ENCODE measurements at regions not wholly inside any gene's neighbourhood (a gene's known extent, or its start where the extent isn't known, plus 50 kb on each side); places are given as distances from the start of the nearest gene placed in this dataset.

- H4K20me1 ChIP-seq (ENCODE audit: low read depth, low read length) = no peaks in the 10 kb centered on the region
- H3K9me2 ChIP-seq (replicated peaks; ENCODE audit: insufficient read depth, low read length) = no peaks in the 10 kb centered on the region
- H3K9me3 ChIP-seq (ENCODE audit: insufficient read depth, low read length) = no peaks in the 10 kb centered on the region
- H3K4me2 ChIP-seq (ENCODE audit: low read depth, low read length, poor library complexity, severe bottlenecking) = no peak overlapping the region
- no peak for TF ChIP-seq EZH2phosphoT487 (conservative IDR thresholded peaks at IDR 0.05; ENCODE audit: low read length)
- no peak for TF ChIP-seq CTCF (IDR thresholded peaks at IDR 0.05; ENCODE audit: insufficient read depth, low read length, poor library complexity, severe bottlenecking)
- H3K9ac ChIP-seq (ENCODE audit: low read length) = no peak overlapping the region
- no peaks in the 10 kb centered on the region for H3K36me3 ChIP-seq (ENCODE audit: low read length)
- no peak overlapping the region for H3K27ac ChIP-seq (ENCODE audit: low read depth, low read length)
- no peak overlapping the region for H3K4me3 ChIP-seq (ENCODE audit: insufficient read depth, low read length, poor library complexity, severe bottlenecking)
- no peaks in the 10 kb centered on the region for H3K27me3 ChIP-seq (ENCODE audit: low read length)
- no peaks in the 10 kb centered on the region for H3F3A ChIP-seq (ENCODE audit: insufficient read depth)
- H3K79me2 ChIP-seq (ENCODE audit: insufficient read depth, low read length) = no peaks in the 10 kb centered on the region
- no peak overlapping the region for H2AFZ ChIP-seq (ENCODE audit: low read depth, low read length, severe bottlenecking)
Observed at GRCh38 chr11:92638678-92639077, 330.8 kb upstream of the MTNR1B start.

GRCh38 chr11:92642177-92642931, 327.1 kb upstream of the MTNR1B start:
- Histone ChIP-seq H3K36me3 (ENCODE audit: low read length) (no peaks in the 10 kb centered on the region), H3K27ac (ENCODE audit: low read depth, low read length) (no peak overlapping the region), H3K4me2 (ENCODE audit: low read depth, low read length, poor library complexity, severe bottlenecking) (no peak overlapping the region), H2AFZ (ENCODE audit: low read depth, low read length, severe bottlenecking) (no peak overlapping the region), H3F3A (ENCODE audit: insufficient read depth) (no peaks in the 10 kb centered on the region), H4K20me1 (ENCODE audit: low read depth, low read length) (no peaks in the 10 kb centered on the region), H3K9me3 (ENCODE audit: insufficient read depth, low read length) (no peaks in the 10 kb centered on the region), H3K9me2 (replicated peaks; ENCODE audit: insufficient read depth, low read length) (no peaks in the 10 kb centered on the region), H3K9ac (ENCODE audit: low read length) (no peak overlapping the region), H3K4me3 (ENCODE audit: insufficient read depth, low read length, poor library complexity, severe bottlenecking) (no peak overlapping the region), H3K79me2 (ENCODE audit: insufficient read depth, low read length) (no peaks in the 10 kb centered on the region), H3K27me3 (ENCODE audit: low read length) (no peaks in the 10 kb centered on the region)
- TF ChIP-seq CTCF (IDR thresholded peaks at IDR 0.05; ENCODE audit: insufficient read depth, low read length, poor library complexity, severe bottlenecking) = no peak
- TF ChIP-seq EZH2phosphoT487 (conservative IDR thresholded peaks at IDR 0.05; ENCODE audit: low read length) = no peak

GRCh38 chr11:92643827-92644226, 325.6 kb upstream of the MTNR1B start:
- no peaks in the 10 kb centered on the region for H3F3A ChIP-seq (ENCODE audit: insufficient read depth)
- H2AFZ ChIP-seq (ENCODE audit: low read depth, low read length, severe bottlenecking) = no peak overlapping the region
- no peak overlapping the region for H3K27ac ChIP-seq (ENCODE audit: low read depth, low read length)
- H4K20me1 ChIP-seq (ENCODE audit: low read depth, low read length) = no peaks in the 10 kb centered on the region
- H3K4me3 ChIP-seq (ENCODE audit: insufficient read depth, low read length, poor library complexity, severe bottlenecking) = no peak overlapping the region
- H3K9me3 ChIP-seq (ENCODE audit: insufficient read depth, low read length) = no peaks in the 10 kb centered on the region
- no peak overlapping the region for H3K4me2 ChIP-seq (ENCODE audit: low read depth, low read length, poor library complexity, severe bottlenecking)
- no peaks in the 10 kb centered on the region for H3K36me3 ChIP-seq (ENCODE audit: low read length)
- no peaks in the 10 kb centered on the region for H3K9me2 ChIP-seq (replicated peaks; ENCODE audit: insufficient read depth, low read length)
- TF ChIP-seq CTCF (IDR thresholded peaks at IDR 0.05; ENCODE audit: insufficient read depth, low read length, poor library complexity, severe bottlenecking) (no peak), EZH2phosphoT487 (conservative IDR thresholded peaks at IDR 0.05; ENCODE audit: low read length) (no peak)
- no peaks in the 10 kb centered on the region for H3K27me3 ChIP-seq (ENCODE audit: low read length)
- H3K9ac ChIP-seq (ENCODE audit: low read length) = no peak overlapping the region
- H3K79me2 ChIP-seq (ENCODE audit: insufficient read depth, low read length) = no peaks in the 10 kb centered on the region

Measured in SU-DHL-6 (cell line).